Epidermal melanocyte (primary cell): ENCODE measurements at regions not wholly inside any gene's neighbourhood (a gene's known extent, or its start where the extent isn't known, plus 50 kb on each side); places are given as distances from the start of the nearest gene placed in this dataset.
"Not testable (repeated sequence)": the region's sequence is repeated elsewhere in the genome, so short reads cannot be mapped to it uniquely, and the experiment has no call there.

Experiments used
- DNase-seq: peaks from one replicate; pipeline ENCODE4 v3.0.0; 2011; ENCODE audit warnings: low spot score; ENCODE audit not compliant: insufficient read length

DNA sequence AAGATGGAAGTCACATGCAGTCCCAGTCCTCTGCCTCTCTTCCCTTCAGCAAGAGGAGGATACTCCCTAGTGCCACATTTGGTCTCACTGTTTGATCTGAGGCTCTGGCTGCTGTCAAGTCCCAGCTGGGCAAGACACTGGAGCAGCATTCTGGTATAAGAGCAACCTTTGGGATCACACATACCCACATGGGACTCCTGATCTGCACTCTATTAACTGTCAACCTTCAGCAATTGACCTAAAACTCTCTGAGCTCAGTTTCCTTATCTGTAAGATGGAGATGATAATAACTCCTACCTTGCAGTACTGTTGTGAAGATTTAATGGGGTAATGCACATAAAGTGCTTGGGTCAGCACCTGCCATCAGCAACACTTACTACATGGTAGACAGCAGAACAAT is 437.9 kb downstream of the PIK3R1 start:
- no peak for DNase-seq

DNA sequence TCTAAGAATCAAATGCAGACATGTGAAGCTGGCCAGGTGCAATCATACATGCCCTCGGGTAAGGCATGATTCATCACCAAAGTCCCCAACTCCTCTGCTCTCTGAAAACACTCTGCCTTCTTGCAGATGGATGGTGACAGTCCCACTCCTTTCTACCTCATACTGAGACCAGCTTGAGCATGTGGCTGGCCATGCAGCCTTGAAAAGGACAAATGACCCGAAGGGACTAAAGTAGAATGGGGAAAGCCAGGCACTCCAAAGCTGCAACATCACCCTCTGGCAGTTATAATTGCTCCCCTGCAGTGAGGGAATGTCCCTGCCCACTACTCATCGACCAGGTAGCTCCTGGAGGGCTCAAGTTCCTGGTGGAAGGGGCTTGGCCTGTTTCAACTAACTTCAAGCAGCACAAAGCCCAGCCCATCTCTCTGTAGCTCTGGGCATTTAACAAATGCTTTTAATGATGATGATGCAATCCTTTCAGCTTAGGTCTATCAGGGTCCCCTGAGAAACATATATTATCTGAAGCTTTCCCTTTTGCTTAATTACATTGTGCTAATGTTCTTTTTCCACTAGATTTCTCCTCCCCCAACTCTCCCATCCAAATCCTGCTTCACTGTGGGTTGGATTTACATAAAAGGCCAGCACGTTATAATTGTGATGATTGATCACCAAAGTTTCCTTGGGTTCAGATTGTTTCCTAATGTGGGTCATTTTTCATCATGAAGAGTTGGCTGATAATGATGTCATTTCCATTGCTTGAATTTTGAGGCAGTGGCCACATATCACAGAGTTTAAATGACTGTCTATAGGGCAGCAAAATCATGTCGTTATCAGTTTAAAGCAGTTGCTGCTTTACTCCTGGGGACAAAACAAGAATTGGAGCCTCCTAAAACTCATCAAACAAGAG is 436.5 kb upstream of the SLC30A5 start:
- DNase-seq: no peak

DNA sequence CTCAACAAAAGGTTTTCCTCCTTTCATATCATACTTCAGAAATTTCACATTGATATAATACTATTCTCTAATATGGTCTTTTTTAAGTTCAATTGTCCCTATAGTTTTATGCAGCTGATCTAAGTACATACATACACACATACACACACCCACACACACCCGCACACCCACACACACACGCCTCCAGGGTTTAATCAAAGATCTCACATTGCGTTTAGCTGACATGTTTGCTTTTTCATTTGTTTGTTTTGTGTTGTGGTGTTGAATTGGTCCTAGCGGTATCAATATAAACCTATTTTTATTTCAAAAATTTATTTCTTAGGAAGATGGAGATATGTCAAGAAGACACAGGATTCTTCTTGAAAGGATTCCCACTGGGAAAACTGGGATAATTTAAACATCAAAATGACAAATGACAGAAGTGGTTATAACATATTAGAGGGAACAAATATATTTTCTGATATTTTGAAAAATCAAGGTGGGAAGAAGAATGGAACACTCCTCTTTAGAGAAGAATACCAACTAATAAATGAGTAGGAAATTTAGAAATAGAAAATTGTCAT is 434.9 kb upstream of the SLC30A5 start:
- no peak for DNase-seq

DNA sequence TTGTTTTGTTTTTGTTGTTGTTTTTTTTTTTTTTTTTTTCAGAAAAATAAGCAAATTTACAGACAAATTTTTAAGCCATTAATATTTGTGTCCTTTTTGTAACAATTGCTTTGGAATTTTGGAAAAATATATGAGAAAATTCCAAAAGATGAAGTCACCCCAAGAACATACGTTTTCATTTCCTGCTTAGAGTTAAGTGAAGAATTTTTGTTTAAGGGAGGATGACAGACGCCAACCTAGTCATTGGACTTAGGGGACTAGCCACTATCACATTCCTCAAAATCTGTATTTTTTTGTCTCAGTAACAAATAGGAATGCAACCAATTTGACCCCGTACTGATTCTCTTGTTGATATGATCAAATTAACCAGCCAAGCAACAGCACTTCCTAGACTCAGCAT is 433.9 kb upstream of the SLC30A5 start:
- no peak for DNase-seq

DNA sequence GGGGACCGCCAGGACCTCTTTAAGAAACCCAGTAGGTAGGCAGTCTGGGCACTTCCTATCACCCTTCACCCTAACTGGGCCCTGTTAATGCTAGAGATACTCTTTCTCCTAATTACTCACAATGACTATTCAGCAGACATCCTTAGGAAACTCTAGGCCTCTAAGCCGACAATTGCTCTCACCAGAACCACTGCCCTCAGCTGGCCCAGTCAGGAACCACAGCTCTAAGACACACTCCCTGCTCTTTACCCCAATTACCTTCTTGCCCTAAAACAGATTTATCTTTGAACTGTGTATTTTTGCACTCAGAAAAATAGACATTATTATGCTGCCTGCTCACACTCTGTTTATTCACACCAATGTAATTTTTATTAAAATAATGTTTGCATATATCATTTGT is 432.6 kb upstream of the SLC30A5 start:
- no peak for DNase-seq

DNA sequence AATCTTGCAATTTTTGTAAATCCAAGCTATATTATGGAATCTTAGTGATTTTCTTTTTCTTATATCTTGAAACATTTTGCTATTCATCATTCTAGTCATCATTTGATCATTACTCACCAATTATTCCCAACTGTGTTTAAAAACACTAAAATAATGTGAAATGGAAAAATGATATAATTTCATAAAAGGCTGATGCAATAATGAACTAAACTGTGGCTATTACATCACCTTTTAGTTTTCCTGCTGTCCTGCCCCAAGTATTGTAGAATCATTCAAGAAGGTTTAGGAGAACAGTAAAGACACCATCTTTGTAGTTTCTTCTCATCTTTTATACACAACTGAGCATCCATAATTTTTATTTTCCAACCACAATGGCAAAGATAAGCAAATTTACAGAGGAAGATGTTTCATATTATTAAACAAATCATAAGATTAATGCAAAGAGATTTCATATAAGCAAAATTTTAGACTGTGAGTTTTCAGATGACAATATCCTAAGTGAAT is 431.0 kb upstream of the SLC30A5 start:
- no peak for DNase-seq

DNA sequence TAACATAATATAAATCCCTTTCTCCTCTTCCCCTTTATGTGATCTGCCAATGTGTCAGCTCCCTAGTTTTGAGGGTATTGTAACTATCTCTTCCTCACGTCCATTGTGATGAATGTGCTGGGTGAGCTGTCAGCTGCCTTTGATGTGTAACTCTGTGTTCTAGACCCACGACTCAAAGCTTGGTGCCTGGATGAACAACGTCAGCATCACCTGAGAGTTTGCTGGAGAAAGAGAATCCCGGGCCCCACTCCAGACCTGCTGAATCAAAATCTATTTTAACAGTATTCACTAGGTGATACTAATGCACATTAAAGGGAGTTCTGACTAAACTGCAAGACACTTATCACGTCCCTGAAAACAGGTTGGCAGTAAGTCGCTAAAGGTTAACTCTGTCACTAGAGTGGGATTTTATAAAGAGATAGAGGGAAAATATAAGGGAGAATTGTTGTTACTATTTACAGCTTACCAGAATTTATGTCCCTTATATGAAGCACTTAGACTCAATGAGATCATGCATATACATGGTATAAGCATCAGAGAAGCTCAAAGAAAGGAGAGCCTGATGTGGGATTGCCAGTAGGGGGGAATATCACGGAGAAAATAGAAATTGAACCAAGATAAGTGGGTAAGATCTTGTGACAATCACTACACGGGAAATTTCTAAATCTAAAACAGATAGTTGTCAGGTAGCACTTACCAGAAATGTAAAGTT is 423.8 kb upstream of the SLC30A5 start:
- no peak for DNase-seq

DNA sequence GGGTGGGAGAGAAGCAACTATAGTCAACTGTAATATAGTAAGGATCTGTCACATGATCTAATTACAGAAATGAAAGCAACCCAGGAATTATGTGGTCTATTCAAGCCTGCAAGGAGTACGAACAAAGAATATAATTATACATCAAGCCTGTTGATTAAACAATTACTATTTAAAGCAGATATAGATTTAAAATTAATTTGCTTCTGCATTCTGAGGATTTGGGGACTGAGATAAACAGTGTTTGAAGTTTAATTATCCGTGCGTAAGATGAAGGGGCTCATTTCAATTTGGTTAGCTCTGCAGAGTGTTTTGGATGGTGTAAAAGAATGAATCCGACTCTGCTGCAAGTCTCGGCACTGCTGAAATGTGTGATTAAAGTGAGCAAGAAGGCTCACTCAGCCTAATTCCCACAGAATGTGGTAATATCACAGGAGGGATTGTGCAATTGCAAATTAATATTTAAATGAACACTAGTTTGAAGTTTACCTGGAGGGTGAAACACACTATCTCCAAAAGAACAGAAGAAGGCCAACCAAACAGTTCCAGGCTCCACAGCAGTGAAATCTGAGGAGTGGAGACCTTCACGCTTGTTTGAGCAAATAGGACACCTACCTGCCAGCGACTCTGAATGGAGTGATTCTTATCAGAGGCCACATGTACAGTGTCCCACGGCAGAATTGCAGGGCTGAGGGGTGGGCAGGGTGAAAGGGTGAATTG is 420.6 kb upstream of the SLC30A5 start:
- no peak for DNase-seq

DNA sequence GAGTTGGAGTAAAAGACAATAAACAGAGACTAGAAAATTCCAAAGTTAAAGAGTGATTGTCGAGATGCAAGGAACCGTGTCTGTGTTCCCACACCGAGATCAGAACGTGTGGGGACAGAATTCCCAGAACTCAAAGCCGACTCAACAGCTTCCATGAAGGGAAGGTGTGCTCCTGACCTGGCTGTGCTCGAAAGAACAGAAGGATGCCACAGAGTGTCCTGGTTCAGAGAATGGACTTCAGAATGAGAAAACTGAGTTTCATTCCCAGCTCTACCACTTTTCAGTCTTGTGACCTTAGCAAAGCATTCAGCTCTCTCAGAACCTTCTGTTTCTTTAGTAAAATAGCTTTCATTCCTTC is 420.0 kb upstream of the SLC30A5 start:
- no peak for DNase-seq

DNA sequence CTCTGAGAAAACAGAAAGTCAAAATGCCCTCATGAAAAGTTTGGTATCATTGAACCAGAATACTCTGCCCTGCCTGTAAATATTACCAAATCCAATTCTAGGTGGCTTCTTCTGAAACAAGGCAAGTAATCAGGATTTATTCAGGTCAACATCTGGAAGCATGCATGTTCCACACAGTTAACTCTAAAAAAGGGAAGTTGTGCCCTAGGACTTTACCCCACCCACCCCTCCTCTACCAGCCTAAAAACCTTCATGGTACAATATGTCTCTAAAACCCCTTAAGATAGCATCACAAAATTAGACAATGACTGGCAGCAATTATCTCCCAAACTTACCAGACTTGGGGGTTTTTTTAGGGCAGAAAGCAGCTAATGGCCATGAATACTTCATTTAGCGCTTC is 414.8 kb upstream of the SLC30A5 start:
- no peak for DNase-seq

DNA sequence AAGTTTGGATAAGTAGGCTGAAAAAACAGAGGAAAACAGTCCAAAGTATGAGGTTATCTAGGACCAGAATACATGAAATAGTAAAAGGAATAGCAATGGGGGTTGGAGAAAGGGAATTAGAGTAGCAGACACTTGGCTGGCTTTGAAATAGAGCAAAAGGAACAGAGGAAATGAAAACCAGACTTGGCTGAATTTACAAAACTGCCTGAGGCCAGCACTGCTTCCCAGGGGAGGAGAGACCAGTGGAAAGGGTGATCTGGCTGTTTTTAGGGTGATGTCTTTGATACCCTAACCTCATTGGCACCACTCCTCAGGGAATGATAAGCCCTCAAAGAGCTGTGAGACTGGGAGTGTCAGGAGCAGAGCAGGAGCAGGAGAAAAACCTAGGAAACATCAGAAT is 413.4 kb upstream of the SLC30A5 start:
- no peak for DNase-seq

DNA sequence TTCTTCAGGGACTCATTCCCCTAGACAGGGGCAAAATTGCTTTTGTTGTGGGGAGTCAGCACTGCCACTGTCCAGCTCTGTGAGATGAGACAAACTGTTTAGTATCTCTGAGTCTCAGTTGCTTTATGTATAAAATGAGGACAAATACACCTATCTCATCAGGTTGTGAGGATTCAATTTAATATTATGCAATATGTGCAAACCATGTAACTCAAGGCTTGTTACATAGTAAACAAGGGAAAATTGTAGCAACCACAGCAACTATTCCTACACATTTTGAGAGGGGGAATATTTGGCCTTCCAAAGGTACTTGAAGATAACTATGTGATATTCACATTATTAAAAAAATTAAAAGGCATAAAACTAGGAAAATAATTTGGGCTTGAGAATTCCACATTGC is 411.9 kb upstream of the SLC30A5 start:
- DNase-seq: no peak

DNA sequence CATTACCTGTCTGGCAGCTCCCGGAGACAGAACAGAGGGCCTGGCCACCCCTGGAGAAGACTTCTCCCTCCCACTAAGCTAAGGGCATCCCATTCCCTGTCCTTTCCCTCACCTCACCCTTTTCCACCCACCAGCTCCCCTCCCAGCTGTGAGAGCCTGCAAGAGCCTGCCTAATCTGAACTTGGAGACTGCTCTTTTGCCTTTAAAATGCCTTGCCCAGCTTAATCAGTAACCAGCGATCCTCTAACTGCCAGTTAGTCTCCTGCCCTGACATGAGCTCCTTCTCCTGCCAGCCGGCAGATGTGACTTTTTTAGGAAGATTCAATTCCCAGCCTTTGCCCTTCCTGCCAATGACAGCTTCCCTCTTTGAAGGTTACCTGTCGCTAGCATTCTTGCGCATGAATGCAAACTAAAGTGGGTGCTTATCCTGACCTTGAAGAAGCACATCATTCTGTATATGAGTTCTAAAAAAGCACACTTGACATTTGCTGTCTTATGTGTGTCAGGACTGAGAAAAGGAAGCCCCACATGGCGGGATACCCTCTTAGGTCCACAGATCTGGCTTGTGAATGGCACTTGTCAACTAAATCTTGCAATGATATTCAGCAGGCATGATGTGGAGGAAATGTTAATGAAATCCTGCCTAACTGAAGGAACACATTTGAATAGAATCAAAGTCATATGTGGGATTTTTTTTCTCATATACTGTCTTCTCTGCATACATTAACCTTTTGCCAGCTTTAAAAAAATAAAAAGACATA is 411.2 kb upstream of the SLC30A5 start:
- DNase-seq: no peak

DNA sequence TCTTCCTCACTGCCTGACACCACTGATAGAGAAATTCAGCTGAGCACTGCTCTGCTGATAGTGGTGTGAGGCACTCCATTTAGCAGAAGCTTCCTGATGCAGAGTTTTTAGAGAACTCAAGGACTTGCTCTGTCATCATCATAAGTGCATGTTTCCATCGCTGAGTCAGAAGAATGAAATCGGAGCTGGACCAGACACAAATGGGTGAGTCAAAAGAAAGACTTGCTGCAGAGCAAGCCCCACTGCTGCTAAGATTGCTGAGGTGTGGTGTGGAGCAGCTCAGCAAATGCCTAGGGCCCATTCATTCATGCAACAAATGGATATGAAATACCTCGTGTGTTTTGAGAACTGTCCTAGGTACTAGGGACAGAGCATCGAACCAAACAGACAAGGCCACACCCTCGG is 410.2 kb upstream of the SLC30A5 start:
- no peak for DNase-seq

DNA sequence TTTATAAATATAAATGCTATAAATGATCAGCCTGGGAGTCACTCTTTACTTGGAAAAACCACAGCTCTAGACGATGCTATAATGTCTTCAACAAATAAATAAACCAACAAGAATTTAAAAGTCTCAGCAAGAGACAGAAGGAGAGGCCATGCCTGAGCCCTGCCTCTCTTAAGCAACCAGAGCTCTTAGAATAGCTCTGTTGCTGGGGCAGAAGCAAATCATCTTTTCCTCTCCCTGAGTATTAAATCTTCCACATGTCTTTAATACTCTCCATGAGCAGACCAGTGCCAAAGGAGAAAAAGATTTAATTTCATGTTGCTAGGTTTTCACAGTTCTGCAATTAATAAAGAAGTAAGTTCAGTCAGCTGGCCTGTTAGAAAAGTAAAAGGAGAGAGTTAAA is 408.0 kb upstream of the SLC30A5 start:
- no peak for DNase-seq

DNA sequence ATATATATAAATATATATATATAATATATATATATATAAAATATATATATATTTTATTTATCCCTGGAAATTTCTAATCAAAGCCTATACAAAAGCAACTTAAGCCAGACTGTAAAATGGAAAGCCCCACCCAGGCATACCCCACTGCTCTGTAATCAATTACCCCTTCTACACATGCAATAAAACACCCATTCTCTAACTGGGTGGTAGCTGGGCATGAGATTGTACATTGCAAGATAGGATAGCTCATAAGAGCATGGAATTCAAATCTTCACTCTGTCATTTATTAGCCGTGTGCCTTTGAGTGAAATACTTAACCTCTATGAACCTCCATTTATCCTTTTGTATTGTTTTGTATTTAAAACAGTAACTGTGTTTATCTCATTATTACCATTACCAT is 405.3 kb upstream of the SLC30A5 start:
- no peak for DNase-seq

DNA sequence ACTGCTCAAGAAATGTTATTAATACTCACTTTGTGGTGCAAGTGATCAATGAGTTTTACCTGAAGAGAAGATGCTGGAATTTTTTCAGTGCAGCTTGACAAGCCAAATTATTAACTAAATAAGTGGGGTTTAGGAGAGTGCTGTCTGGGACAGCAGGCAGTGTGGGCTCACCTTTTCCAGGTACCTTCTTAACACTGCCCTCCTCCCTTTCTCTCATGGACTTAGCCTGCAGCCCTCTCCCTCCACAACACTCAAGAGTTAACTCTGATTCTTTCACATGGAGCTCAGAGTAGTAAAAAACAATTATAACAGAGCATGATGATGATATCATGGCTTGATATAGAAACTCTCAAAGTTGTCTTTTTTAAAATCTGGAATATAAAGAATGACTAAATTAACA is 404.8 kb upstream of the SLC30A5 start:
- DNase-seq: no peak

DNA sequence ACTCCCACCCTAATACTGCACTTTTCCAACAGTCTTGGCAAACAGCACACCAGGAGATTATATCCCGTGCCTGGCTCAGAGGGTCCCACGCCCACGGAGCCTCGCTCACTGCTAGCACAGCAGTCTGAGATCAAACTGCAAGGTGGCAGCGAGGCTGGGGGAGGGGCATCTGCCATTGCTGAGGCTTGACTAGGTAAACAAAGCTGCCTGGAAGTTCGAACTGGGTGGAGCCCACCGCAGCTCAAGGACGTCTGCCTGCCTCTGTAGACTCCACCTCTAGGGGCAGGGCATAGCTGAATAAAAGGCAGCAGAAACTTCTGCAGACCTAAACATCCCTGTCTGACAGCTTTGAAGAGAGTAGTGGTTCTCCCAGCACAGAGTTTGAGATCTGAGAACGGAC is 401.9 kb upstream of the SLC30A5 start:
- DNase-seq: not testable (repeated sequence)

DNA sequence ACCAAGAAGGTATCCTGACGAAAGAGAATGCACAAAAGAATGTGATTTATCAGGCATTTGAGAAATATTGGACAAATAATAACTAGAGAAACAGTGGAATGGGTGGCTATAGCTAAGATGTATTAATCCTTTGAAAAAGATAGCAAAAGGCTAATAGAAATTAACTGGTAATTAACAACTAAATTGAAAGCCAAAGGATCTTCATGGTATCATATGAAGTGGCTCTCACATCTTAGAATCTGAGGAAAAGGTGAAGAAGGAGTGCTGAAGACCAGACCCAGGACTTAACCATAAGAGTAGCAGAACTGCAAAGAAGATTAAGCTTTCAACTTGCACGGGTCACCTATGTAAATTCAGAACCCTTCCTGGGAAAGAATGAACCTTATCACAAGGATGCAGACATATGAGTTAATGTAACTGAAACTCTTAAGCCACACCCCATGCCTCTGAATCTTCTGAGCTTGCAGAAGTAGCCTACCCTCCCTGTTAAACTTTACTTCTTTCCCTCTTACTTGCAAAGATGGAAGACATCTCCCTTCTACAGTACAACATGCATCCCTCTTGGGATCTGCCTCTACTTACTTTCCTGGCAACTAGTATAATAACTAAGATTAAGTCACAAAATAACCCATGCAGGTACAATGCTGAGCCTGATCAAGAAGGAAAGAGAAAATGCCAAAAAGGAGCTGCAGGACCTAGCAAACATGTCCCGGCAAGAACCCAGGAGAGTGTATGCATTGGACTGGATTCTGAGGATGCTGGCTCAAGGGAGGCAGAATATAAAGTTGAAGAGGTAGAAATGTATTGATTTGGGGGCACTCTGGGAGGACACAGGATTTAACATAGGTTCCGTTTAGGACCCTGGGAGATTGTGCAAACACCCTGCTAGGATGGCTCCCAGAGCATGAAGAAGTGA is 395.5 kb upstream of the SLC30A5 start:
- no peak for DNase-seq

DNA sequence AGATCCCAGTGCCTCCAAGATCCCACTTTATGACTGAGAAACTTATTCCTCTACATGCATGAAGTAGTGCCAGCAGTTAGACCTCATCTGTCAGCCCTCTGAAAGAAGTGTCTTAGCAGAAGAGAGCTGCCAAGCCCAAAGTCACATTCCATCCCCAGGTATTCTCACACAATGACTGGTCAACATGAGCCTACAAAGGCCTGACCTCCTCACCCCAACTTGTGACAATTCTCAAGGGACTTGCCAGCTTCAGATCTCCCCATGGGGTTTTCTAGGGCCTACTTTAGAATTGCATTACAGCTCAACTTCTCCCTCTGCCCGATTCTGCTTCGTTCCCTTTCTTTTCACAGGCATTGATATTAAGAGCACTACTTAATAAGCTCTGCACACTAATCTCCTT is 393.8 kb upstream of the SLC30A5 start:
- no peak for DNase-seq
